ENCODE measurements at regions not wholly inside any gene's neighbourhood (a gene's known extent, or its start where the extent isn't known, plus 50 kb on each side); places are given as distances from the start of the nearest gene placed in this dataset.

DNA sequence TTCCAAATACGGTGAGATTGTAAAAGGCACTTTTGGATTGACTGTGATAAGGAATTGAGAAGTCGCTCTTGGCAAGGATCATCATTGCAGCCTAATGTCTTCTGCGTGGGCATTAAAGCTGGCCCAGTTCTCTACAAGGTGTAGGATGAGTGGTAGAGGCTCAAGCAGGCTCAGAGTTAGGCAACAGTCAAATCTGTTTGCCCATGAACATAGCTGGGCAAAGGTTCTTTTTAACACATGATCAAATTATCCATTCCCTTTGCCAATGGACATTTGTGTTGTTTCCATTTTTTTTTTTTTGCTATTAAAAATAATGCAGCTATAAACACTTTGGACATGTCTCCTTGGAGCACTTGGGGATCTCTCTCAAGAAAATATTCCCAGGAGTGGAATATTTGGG is 229.1 kb upstream of the FAT1 start:
- TF ChIP-seq, protein P1, sequence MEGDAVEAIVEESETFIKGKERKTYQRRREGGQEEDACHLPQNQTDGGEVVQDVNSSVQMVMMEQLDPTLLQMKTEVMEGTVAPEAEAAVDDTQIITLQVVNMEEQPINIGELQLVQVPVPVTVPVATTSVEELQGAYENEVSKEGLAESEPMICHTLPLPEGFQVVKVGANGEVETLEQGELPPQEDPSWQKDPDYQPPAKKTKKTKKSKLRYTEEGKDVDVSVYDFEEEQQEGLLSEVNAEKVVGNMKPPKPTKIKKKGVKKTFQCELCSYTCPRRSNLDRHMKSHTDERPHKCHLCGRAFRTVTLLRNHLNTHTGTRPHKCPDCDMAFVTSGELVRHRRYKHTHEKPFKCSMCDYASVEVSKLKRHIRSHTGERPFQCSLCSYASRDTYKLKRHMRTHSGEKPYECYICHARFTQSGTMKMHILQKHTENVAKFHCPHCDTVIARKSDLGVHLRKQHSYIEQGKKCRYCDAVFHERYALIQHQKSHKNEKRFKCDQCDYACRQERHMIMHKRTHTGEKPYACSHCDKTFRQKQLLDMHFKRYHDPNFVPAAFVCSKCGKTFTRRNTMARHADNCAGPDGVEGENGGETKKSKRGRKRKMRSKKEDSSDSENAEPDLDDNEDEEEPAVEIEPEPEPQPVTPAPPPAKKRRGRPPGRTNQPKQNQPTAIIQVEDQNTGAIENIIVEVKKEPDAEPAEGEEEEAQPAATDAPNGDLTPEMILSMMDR (IDR thresholded peaks at IDR 0.05), result no peak
- no peak for TF ChIP-seq POLR2A (IDR thresholded peaks at IDR 0.05)
- TF ChIP-seq POLR2AphosphoS5 (IDR thresholded peaks at IDR 0.05; ENCODE audit: insufficient read depth in 1 of 2, low read depth in 1 of 2), result no peak
